ENCODE measurements at regions not wholly inside any gene's neighbourhood (a gene's known extent, or its start where the extent isn't known, plus 50 kb on each side); places are given as distances from the start of the nearest gene placed in this dataset.

- TF ChIP-seq CTCF (IDR thresholded peaks at IDR 0.05): no peak
- no peak for TF ChIP-seq ZFX (IDR thresholded peaks at IDR 0.05; ENCODE audit: borderline replicate concordance)
- H3K27ac ChIP-seq: no peak overlapping the region
These were observed 314.9 kb upstream of the SOX11 start for GRCh38 chr2:5377323-5377722.

- TF ChIP-seq CTCF (IDR thresholded peaks at IDR 0.05) (no peak), ZFX (IDR thresholded peaks at IDR 0.05; ENCODE audit: borderline replicate concordance) (no peak)
- no peak overlapping the region for H3K27ac ChIP-seq
These were observed 312.4 kb upstream of the SOX11 start for GRCh38 chr2:5379811-5380210.

GRCh38 chr2:5385596-5385995, 306.6 kb upstream of the SOX11 start:
- no peak overlapping the region for H3K27ac ChIP-seq
- no peak for TF ChIP-seq ZFX (IDR thresholded peaks at IDR 0.05; ENCODE audit: borderline replicate concordance)
- no peak for TF ChIP-seq CTCF (IDR thresholded peaks at IDR 0.05)

DNA sequence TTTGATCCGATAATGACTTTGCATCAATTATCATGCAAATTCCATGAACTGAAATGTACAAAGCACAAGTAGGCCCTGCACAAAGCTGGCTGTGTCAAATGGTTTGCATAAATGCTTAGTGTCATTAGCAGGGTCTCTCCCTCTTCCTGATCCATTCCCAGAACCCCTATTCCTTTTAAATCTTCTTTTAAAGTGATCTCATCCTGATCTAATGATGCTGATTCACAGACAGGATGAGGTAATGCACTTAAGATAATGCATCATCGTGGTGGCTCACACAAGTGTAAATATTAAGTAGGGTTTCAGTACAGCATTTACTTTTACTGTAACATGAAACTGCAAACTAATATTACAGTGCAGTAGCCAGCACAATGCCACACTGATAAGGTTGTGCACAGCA, 304.8 kb upstream of the SOX11 start:
- TF ChIP-seq CTCF (IDR thresholded peaks at IDR 0.05) (no peak), ZFX (IDR thresholded peaks at IDR 0.05; ENCODE audit: borderline replicate concordance) (no peak)
- no peak overlapping the region for H3K27ac ChIP-seq

DNA sequence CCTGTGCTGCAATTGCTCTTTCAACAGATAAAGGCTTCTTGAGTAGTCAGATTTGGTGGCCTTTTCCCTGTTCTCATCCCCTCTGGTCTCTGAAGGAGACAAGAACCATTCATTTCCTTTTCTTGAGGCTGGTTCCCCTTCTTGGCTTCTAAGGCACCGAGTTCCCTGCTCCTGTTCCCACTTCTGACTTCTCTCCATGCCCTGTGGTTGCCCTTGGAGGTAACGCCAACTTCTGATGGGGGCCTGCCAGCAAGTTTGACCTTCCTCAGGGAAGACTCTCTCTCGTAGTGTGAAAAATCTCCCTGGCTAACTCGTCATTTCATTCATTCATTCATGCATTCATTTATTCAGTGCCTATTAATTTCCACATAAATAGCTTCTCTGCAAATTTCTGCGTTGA, 302.4 kb upstream of the SOX11 start:
- no peak overlapping the region for H3K27ac ChIP-seq
- TF ChIP-seq CTCF (IDR thresholded peaks at IDR 0.05) (no peak), ZFX (IDR thresholded peaks at IDR 0.05; ENCODE audit: borderline replicate concordance) (no peak)

GRCh38 chr2:5391362-5391761, 300.8 kb upstream of the SOX11 start:
- no peak for TF ChIP-seq CTCF (IDR thresholded peaks at IDR 0.05)
- TF ChIP-seq ZFX (IDR thresholded peaks at IDR 0.05; ENCODE audit: borderline replicate concordance): no peak
- no peak overlapping the region for H3K27ac ChIP-seq

GRCh38 chr2:5392658-5393057, 299.5 kb upstream of the SOX11 start:
- no peak overlapping the region for H3K27ac ChIP-seq
- TF ChIP-seq ZFX (IDR thresholded peaks at IDR 0.05; ENCODE audit: borderline replicate concordance) (no peak), CTCF (IDR thresholded peaks at IDR 0.05) (no peak)
